Ishikawa (cell line): ENCODE measurements at regions not wholly inside any gene's neighbourhood (a gene's known extent, or its start where the extent isn't known, plus 50 kb on each side); places are given as distances from the start of the nearest gene placed in this dataset.

ENCODE experiments used
- CEBPB ChIP-seq: IDR thresholded peaks from 2 replicates; pipeline ENCODE4 v1.6.1; 2012
- CREB1 ChIP-seq: IDR thresholded peaks from 2 replicates; pipeline ENCODE4 v1.6.1; 2012; ENCODE audit warnings: low read depth
- EGR1 ChIP-seq: IDR thresholded peaks from 2 replicates; pipeline ENCODE4 v1.6.1; 2012
- EP300 ChIP-seq: IDR thresholded peaks from 2 replicates; pipeline ENCODE4 v1.6.1; 2012; ENCODE audit warnings: borderline replicate concordance
- FOXM1 ChIP-seq: IDR thresholded peaks from 2 replicates; pipeline ENCODE4 v1.6.1; 2012; ENCODE audit warnings: low read depth, borderline replicate concordance
- MAX ChIP-seq: IDR thresholded peaks from 2 replicates; pipeline ENCODE4 v1.6.1; 2012
- NFIC ChIP-seq: IDR thresholded peaks from 2 replicates; pipeline ENCODE4 v1.6.1; 2012
- RAD21 ChIP-seq: IDR thresholded peaks from 2 replicates; pipeline ENCODE4 v1.6.1; 2012; ENCODE audit warnings: low read depth
- REST ChIP-seq: IDR thresholded peaks from 2 replicates; pipeline ENCODE4 v1.6.1; 2012; ENCODE audit warnings: low read depth, mild to moderate bottlenecking
- TAF1 ChIP-seq: IDR thresholded peaks from 2 replicates; pipeline ENCODE4 v1.6.1; 2012; ENCODE audit warnings: low read depth, mild to moderate bottlenecking
- TCF12 ChIP-seq: IDR thresholded peaks from 2 replicates; pipeline ENCODE4 v1.6.1; 2012; ENCODE audit warnings: low read depth
- TEAD4 ChIP-seq: IDR thresholded peaks from 2 replicates; pipeline ENCODE4 v1.6.1; 2012
- USF1 ChIP-seq: IDR thresholded peaks from 2 replicates; pipeline ENCODE4 v1.6.1; 2012
- YY1 ChIP-seq: IDR thresholded peaks from 2 replicates; pipeline ENCODE4 v1.6.1; 2012; ENCODE audit warnings: low read depth
- ZBTB7A ChIP-seq: IDR thresholded peaks from 2 replicates; pipeline ENCODE4 v1.6.1; 2012; ENCODE audit warnings: low read depth

GRCh38 chr12:25420116-25420515 is 133.0 kb downstream of the LMNTD1 start:
- TF ChIP-seq NFIC (no peak), CREB1 (no peak), ZBTB7A (no peak), RAD21 (no peak), FOXM1 (no peak), CEBPB (no peak)

GRCh38 chr12:25419595-25419994 is 133.5 kb downstream of the LMNTD1 start:
- TF ChIP-seq CEBPB, result no peak

- TF ChIP-seq MAX, result no peak
- no peak for TF ChIP-seq CEBPB
- TF ChIP-seq REST, result no peak
- TF ChIP-seq EP300, result no peak
- no peak for TF ChIP-seq CREB1
Measured at GRCh38 chr12:25417071-25417470, 136.0 kb downstream of the LMNTD1 start.

- TF ChIP-seq NFIC (no peak), CREB1 (no peak), TEAD4 (no peak)
Measured at GRCh38 chr12:25416516-25416915, 136.6 kb downstream of the LMNTD1 start.

- no peak for TF ChIP-seq CREB1
Measured at GRCh38 chr12:25415004-25415403, 138.1 kb downstream of the LMNTD1 start.

GRCh38 chr12:25412735-25413134 is 140.3 kb downstream of the LMNTD1 start:
- TF ChIP-seq USF1, result no peak
- TF ChIP-seq EP300, result no peak
- no peak for TF ChIP-seq TEAD4
- no peak for TF ChIP-seq YY1
- TF ChIP-seq TAF1, result no peak
- TF ChIP-seq CEBPB, result no peak
- no peak for TF ChIP-seq TCF12
- TF ChIP-seq REST, result no peak
- TF ChIP-seq NFIC, result no peak
- TF ChIP-seq RAD21, result no peak
- no peak for TF ChIP-seq ZBTB7A
- no peak for TF ChIP-seq EGR1
- no peak for TF ChIP-seq FOXM1
- TF ChIP-seq MAX, result no peak
- TF ChIP-seq CREB1, result no peak

- TF ChIP-seq YY1, result no peak
- TF ChIP-seq NFIC, result no peak
- TF ChIP-seq MAX, result no peak
- TF ChIP-seq FOXM1, result no peak
- no peak for TF ChIP-seq TEAD4
- no peak for TF ChIP-seq ZBTB7A
- no peak for TF ChIP-seq RAD21
- TF ChIP-seq USF1, result no peak
- no peak for TF ChIP-seq REST
- TF ChIP-seq EGR1, result no peak
- no peak for TF ChIP-seq TCF12
- no peak for TF ChIP-seq CEBPB
- no peak for TF ChIP-seq TAF1
- no peak for TF ChIP-seq CREB1
- TF ChIP-seq EP300, result no peak
Measured at GRCh38 chr12:25404955-25405354, 148.1 kb downstream of the LMNTD1 start.
